HCT116 (cell line): ENCODE measurements at regions not wholly inside any gene's neighbourhood (a gene's known extent, or its start where the extent isn't known, plus 50 kb on each side); places are given as distances from the start of the nearest gene placed in this dataset.

Experiments
- ATAC-seq: fragments of 200-7000 bp; cut with Tn5 transposase; 2 replicates; pipeline ENCODE4 v1.9.1; 2020; ENCODE audit warnings: mild to moderate bottlenecking, moderate library complexity
- BruUV-seq: library from RNA; stranded (reverse); fragments of 400-500 nt; replicated peaks from 2 replicates; lab custom pipeline; 2021; lab: Mats Ljungman, UMichigan
- CTCF ChIA-PET: fragments of 300-600 bp; sonication (Branson Sonifier 250); formaldehyde crosslinking; loops from one replicate; lab custom pipeline; 2021; ENCODE audit warnings: antibody characterized with exemption; lab: Charles Lee
- POLR2A ChIA-PET: fragments of 300-600, 350-600 bp; sonication (Branson Sonifier 250); formaldehyde crosslinking; loops from one replicate; lab custom pipeline; 2021; ENCODE audit warnings: antibody characterized with exemption; lab: Charles Lee
- RAD21 ChIA-PET, 2 experiments: fragments of 300-600 bp; sonication (Branson Sonifier 250); formaldehyde crosslinking; loops; one replicate each; lab custom pipeline; 2023; ENCODE audit warnings: low total read pairs in 2 of 2; ENCODE audit not compliant: uncharacterized antibody in 2 of 2, unreplicated experiment in 2 of 2, low non-redundant PET in 1 of 2; lab: Charles Lee
- DNase-seq: peaks from one replicate; pipeline ENCODE4 v3.0.0-alpha.2; 2010; ENCODE audit warnings: low read depth, low spot score
- H2AFZ ChIP-seq: fragments of 200-600 bp; shearing (Covaris generic), sonication (generic); 2 replicates; pipeline ENCODE4 v1.6.1; 2017; ENCODE audit warnings: low read depth, mixed run types, mixed read lengths, antibody characterized with exemption, low read length; ENCODE audit not compliant: poor library complexity, severe bottlenecking
- H3K27ac ChIP-seq: 2 replicates; pipeline ENCODE4 v1.5.1; 2012; ENCODE audit warnings: low read depth, low read length
- H3K27me3 ChIP-seq: fragments of 200-600 bp; sonication (generic); 2 replicates; pipeline ENCODE4 v1.6.1; 2016; ENCODE audit warnings: mixed run types, low read length, mixed read lengths; ENCODE audit not compliant: insufficient read depth
- H3K36me3 ChIP-seq, 2 experiments: fragments of 200-500 bp in 1 of 2; fragments of 200-600 bp in 1 of 2; sonication (Bioruptor generic) in 1 of 2; sonication (generic) in 1 of 2; 2 replicates each; pipeline versions ENCODE4 v1.5.1 to v1.6.1; 2014 to 2016; ENCODE audit warnings: low read length in 2 of 2, inconsistent platforms in 1 of 2, mixed read lengths in 1 of 2, mixed run types in 1 of 2; ENCODE audit not compliant: insufficient read depth in 2 of 2, control insufficient read depth in 1 of 2
- H3K4me1 ChIP-seq, 2 experiments: fragments of 200-600 bp in 1 of 2; sonication (generic) in 1 of 2; 2 replicates each; pipeline versions ENCODE4 v1.5.1 to v1.6.1; 2012 to 2017; ENCODE audit warnings: low read length in 2 of 2, inconsistent platforms in 1 of 2, mild to moderate bottlenecking in 1 of 2, mixed read lengths in 1 of 2, mixed run types in 1 of 2, moderate library complexity in 1 of 2; ENCODE audit not compliant: insufficient read depth in 2 of 2, control insufficient read depth in 1 of 2
- H3K4me2 ChIP-seq: fragments of 200-600 bp; sonication (generic); 2 replicates; pipeline ENCODE4 v1.6.1; 2017; ENCODE audit warnings: mixed run types, low read length, mixed read lengths
- H3K4me3 ChIP-seq, 2 experiments: fragments of 200-600 bp in 1 of 2; sonication (generic) in 1 of 2; replicated peaks in 1 of 2; 2 replicates each; pipeline ENCODE4 v1.5.1; 2011 to 2016; ENCODE audit warnings: low read length in 2 of 2, control low read depth in 1 of 2, low read depth in 1 of 2, mild to moderate bottlenecking in 1 of 2, mixed read lengths in 1 of 2, mixed run types in 1 of 2
- H3K79me2 ChIP-seq: fragments of 200-600 bp; sonication (generic); 2 replicates; pipeline ENCODE4 v1.6.1; 2017; ENCODE audit warnings: mild to moderate bottlenecking, mixed run types, low read length, moderate library complexity, mixed read lengths; ENCODE audit not compliant: insufficient read depth
- H3K9ac ChIP-seq: fragments of 200-600 bp; sonication (generic); 2 replicates; pipeline ENCODE4 v1.6.1; 2016; ENCODE audit warnings: low read length, mixed read lengths
- H3K9me2 ChIP-seq: fragments of 200-600 bp; sonication (generic), shearing (Covaris generic); 2 replicates; pipeline ENCODE4 v1.6.1; 2017; ENCODE audit warnings: mixed run types, mild to moderate bottlenecking, moderate library complexity; ENCODE audit not compliant: insufficient read depth
- H3K9me3 ChIP-seq, 2 experiments: fragments of 200-500 bp in 1 of 2; fragments of 200-600 bp in 1 of 2; sonication (Bioruptor generic) in 1 of 2; sonication (generic) in 1 of 2; 2 replicates each; pipeline ENCODE4 v1.6.1; 2014 to 2017; ENCODE audit warnings: low read length in 2 of 2, mixed read lengths in 2 of 2, inconsistent platforms in 1 of 2, low read depth in 1 of 2, mild to moderate bottlenecking in 1 of 2, mixed run types in 1 of 2, moderate library complexity in 1 of 2; ENCODE audit not compliant: control insufficient read depth in 1 of 2, insufficient read depth in 1 of 2
- H4K20me1 ChIP-seq: fragments of 200-600 bp; sonication (generic), shearing (Covaris generic); 2 replicates; pipeline ENCODE4 v1.6.1; 2017; ENCODE audit warnings: mixed run types, mild to moderate bottlenecking, moderate library complexity; ENCODE audit not compliant: insufficient read depth
- ATF3 ChIP-seq: IDR thresholded peaks from 2 replicates; pipeline ENCODE4 v1.6.1; 2012
- CEBPB ChIP-seq: IDR thresholded peaks from 2 replicates; pipeline ENCODE4 v1.6.1; 2012; ENCODE audit warnings: low read depth
- CTCF ChIP-seq, 3 experiments: fragments of 200-600 bp in 1 of 3; sonication (generic) in 1 of 3; IDR thresholded peaks in 2 of 3; conservative IDR thresholded peaks in 1 of 3; 2 replicates each; pipeline ENCODE4 v1.5.1; 2012 to 2017; ENCODE audit warnings: low read depth in 2 of 3, low read length in 2 of 3, antibody characterized with exemption in 1 of 3, borderline replicate concordance in 1 of 3, control low read depth in 1 of 3, mild to moderate bottlenecking in 1 of 3, mixed read lengths in 1 of 3, mixed run types in 1 of 3, moderate library complexity in 1 of 3; ENCODE audit not compliant: insufficient read depth in 1 of 3
- EZH2 ChIP-seq: fragments of 200-600 bp; sonication (generic); IDR thresholded peaks from 2 replicates; pipeline ENCODE4 v1.6.1; 2017; ENCODE audit warnings: antibody characterized with exemption, mixed run types
- JUND ChIP-seq: IDR thresholded peaks from 2 replicates; pipeline ENCODE4 v1.6.1; 2012
- RAD21 ChIP-seq: IDR thresholded peaks from 2 replicates; pipeline ENCODE4 v1.6.1; 2012; ENCODE audit warnings: low read depth, mild to moderate bottlenecking
- TCF7L2 ChIP-seq: IDR thresholded peaks from 2 replicates; pipeline ENCODE4 v1.7.0; 2011; ENCODE audit warnings: borderline replicate concordance, inconsistent platforms; ENCODE audit not compliant: insufficient read depth, insufficient read length; ENCODE audit errors: extremely low read depth
- YY1 ChIP-seq: IDR thresholded peaks from 2 replicates; pipeline ENCODE4 v1.6.1; 2011; ENCODE audit warnings: low read length, low read depth, moderate library complexity, mild to moderate bottlenecking; ENCODE audit not compliant: insufficient replicate concordance; ENCODE audit errors: extremely low read depth
- ZBTB33 ChIP-seq: IDR thresholded peaks from 2 replicates; pipeline ENCODE4 v1.6.1; 2011; ENCODE audit warnings: mild to moderate bottlenecking, low read length, moderate library complexity; ENCODE audit not compliant: insufficient replicate concordance; ENCODE audit errors: extremely low read depth
- ZNF274 ChIP-seq: fragments of 200-500 bp; sonication (Bioruptor generic); IDR thresholded peaks from 2 replicates; pipeline ENCODE4 v1.6.1; 2014; ENCODE audit warnings: mild to moderate bottlenecking, low read depth, low read length, inconsistent platforms
- intact Hi-C: fragments of 100-400 bp; cut with micrococcal nuclease; formaldehyde crosslinking; loops from 2 replicates; pipeline ENCODE4 v1.10.0; 2022

GRCh38 chr20:1778338-1778737 is 116.9 kb upstream of the SIRPA start:
- Histone ChIP-seq H3K4me1 (peaks cover 10 to 24% of the 10 kb centered on the region in 2 experiments; a peak in 3 of 4 replicates), H4K20me1 (no peaks in the 10 kb centered on the region), H3K4me3 (no peak overlapping the region), H3K4me2 (no peak overlapping the region), H3K9me3 (no peaks in the 10 kb centered on the region), H3K9ac (no peak overlapping the region), H2AFZ (no peak overlapping the region), H3K79me2 (no peaks in the 10 kb centered on the region), H3K27me3 (no peaks in the 10 kb centered on the region), H3K27ac (no peak overlapping the region), H3K9me2 (no peaks in the 10 kb centered on the region), H3K36me3 (no peaks in the 10 kb centered on the region)
- no TSS peak for BruUV-seq
- ChIA-PET CTCF (no interaction called here), POLR2A (no interaction called here), RAD21 (no interaction called here)
- TF ChIP-seq RAD21, result no peak
- TF ChIP-seq EZH2, result no peak
- no peak for TF ChIP-seq CEBPB
- no peak for TF ChIP-seq CTCF (IDR thresholded peaks at IDR 0.05 in 2 of 3, conservative IDR thresholded peaks at IDR 0.05 in 1 of 3; ENCODE audit: borderline replicate concordance in 1 of 3, insufficient read depth in 1 of 3, low read depth in 2 of 3, low read length in 2 of 3)
- TF ChIP-seq TCF7L2, result no peak
- no peak for TF ChIP-seq ATF3
- TF ChIP-seq JUND, result no peak
- TF ChIP-seq ZNF274, result no peak
- no peak for TF ChIP-seq YY1
- no peak for TF ChIP-seq ZBTB33
- no peak for ATAC-seq
- intact Hi-C loops, result loop anchor here (5.0 kb wide), 1 partner anchor 306 kb away; no protein-coding TSS in a partner anchor
- no peak for DNase-seq
